ENCODE measurements at regions not wholly inside any gene's neighbourhood (a gene's known extent, or its start where the extent isn't known, plus 50 kb on each side); places are given as distances from the start of the nearest gene placed in this dataset.

- H3K27ac Mint-ChIP-seq: no peak overlapping the region
- H3K27me3 Mint-ChIP-seq: no peaks in the 10 kb centered on the region
- no peaks in the 10 kb centered on the region for H3K4me1 ChIP-seq (ENCODE audit: insufficient read depth, low read length)
- no peak overlapping the region for H3K27ac ChIP-seq (ENCODE audit: low read depth, low read length)
- CTCF ChIA-PET (ENCODE audit: partially characterized antibody): no interaction called here
- peaks cover 0 to 40% (median 23%) of the 10 kb centered on the region in 8 donors for H3K9me3 Mint-ChIP-seq
- peaks cover 0 to 4% of the 10 kb centered on the region in 2 donors for H3K9me3 ChIP-seq (ENCODE audit: control insufficient read depth in 1 of 2, low read length in 2 of 2)
- no peak for DNase-seq
- H3K4me3 Mint-ChIP-seq: no peak overlapping the region
- H3K27me3 ChIP-seq (ENCODE audit: insufficient read depth, low read length): no peaks in the 10 kb centered on the region
- H3K36me3 Mint-ChIP-seq: no peaks in the 10 kb centered on the region
- intact Hi-C loops (cut with micrococcal nuclease): no loop called here
- H3K4me1 Mint-ChIP-seq: no peaks in the 10 kb centered on the region
- POLR2A ChIA-PET (ENCODE audit: partially characterized antibody): no interaction called here
- no peaks in the 10 kb centered on the region for H3K36me3 ChIP-seq (ENCODE audit: insufficient read depth, low read length)
- H3K4me3 ChIP-seq (ENCODE audit: low read length in 2 of 2): no peak overlapping the region
Measured at GRCh38 chr18:75945265-75945933, 517.9 kb upstream of the SMIM21 start.

- Mint-ChIP-seq H3K36me3 (no peaks in the 10 kb centered on the region), H3K4me1 (no peaks in the 10 kb centered on the region), H3K27me3 (no peaks in the 10 kb centered on the region), H3K9me3 (peaks cover 0 to 8% (median 3%) of the 10 kb centered on the region in 8 donors), H3K27ac (no peak overlapping the region), H3K4me3 (no peak overlapping the region)
- Histone ChIP-seq H3K27ac (ENCODE audit: low read depth, low read length) (no peak overlapping the region), H3K4me1 (ENCODE audit: insufficient read depth, low read length) (no peaks in the 10 kb centered on the region), H3K27me3 (ENCODE audit: insufficient read depth, low read length) (no peaks in the 10 kb centered on the region), H3K36me3 (ENCODE audit: insufficient read depth, low read length) (no peaks in the 10 kb centered on the region), H3K4me3 (ENCODE audit: low read length in 2 of 2) (no peak overlapping the region), H3K9me3 (ENCODE audit: control insufficient read depth in 1 of 2, low read length in 2 of 2) (no peaks in the 10 kb centered on the region)
- CTCF ChIA-PET (ENCODE audit: partially characterized antibody): no interaction called here
- POLR2A ChIA-PET (ENCODE audit: partially characterized antibody): no interaction called here
- no peak for DNase-seq
- intact Hi-C loops (cut with micrococcal nuclease): no loop called here
Measured at GRCh38 chr18:75937306-75937705, 509.8 kb upstream of the SMIM21 start.

GRCh38 chr18:75936862-75937261 lies 509.4 kb upstream of the SMIM21 start:
- no peak overlapping the region for H3K27ac Mint-ChIP-seq
- CTCF ChIA-PET (ENCODE audit: partially characterized antibody): no interaction called here
- H3K4me1 Mint-ChIP-seq: no peaks in the 10 kb centered on the region
- H3K27ac ChIP-seq (ENCODE audit: low read depth, low read length): no peak overlapping the region
- peaks cover 0 to 6% (median 2%) of the 10 kb centered on the region in 8 donors for H3K9me3 Mint-ChIP-seq
- H3K36me3 ChIP-seq (ENCODE audit: insufficient read depth, low read length): no peaks in the 10 kb centered on the region
- H3K27me3 Mint-ChIP-seq: no peaks in the 10 kb centered on the region
- H3K27me3 ChIP-seq (ENCODE audit: insufficient read depth, low read length): no peaks in the 10 kb centered on the region
- no peak overlapping the region for H3K4me3 ChIP-seq (ENCODE audit: low read length in 2 of 2)
- POLR2A ChIA-PET (ENCODE audit: partially characterized antibody): no interaction called here
- no peak for DNase-seq
- H3K9me3 ChIP-seq (ENCODE audit: control insufficient read depth in 1 of 2, low read length in 2 of 2): no peaks in the 10 kb centered on the region
- intact Hi-C loops (cut with micrococcal nuclease): no loop called here
- no peaks in the 10 kb centered on the region for H3K4me1 ChIP-seq (ENCODE audit: insufficient read depth, low read length)
- no peak overlapping the region for H3K4me3 Mint-ChIP-seq
- H3K36me3 Mint-ChIP-seq: no peaks in the 10 kb centered on the region

- Mint-ChIP-seq H3K4me1 (no peaks in the 10 kb centered on the region), H3K36me3 (no peaks in the 10 kb centered on the region), H3K27me3 (no peaks in the 10 kb centered on the region), H3K4me3 (no peak overlapping the region), H3K9me3 (peaks cover 0 to 3% (median 0%) of the 10 kb centered on the region in 8 donors), H3K27ac (no peak overlapping the region)
- DNase-seq: no peak
- Histone ChIP-seq H3K36me3 (ENCODE audit: insufficient read depth, low read length) (no peaks in the 10 kb centered on the region), H3K9me3 (ENCODE audit: control insufficient read depth in 1 of 2, low read length in 2 of 2) (no peaks in the 10 kb centered on the region), H3K4me3 (ENCODE audit: low read length in 2 of 2) (no peak overlapping the region), H3K27me3 (ENCODE audit: insufficient read depth, low read length) (no peaks in the 10 kb centered on the region), H3K27ac (ENCODE audit: low read depth, low read length) (no peak overlapping the region), H3K4me1 (ENCODE audit: insufficient read depth, low read length) (no peaks in the 10 kb centered on the region)
- CTCF ChIA-PET (ENCODE audit: partially characterized antibody): no interaction called here
- POLR2A ChIA-PET (ENCODE audit: partially characterized antibody): no interaction called here
- intact Hi-C loops (cut with micrococcal nuclease): no loop called here
Measured at GRCh38 chr18:75931079-75931478, 503.6 kb upstream of the SMIM21 start.

GRCh38 chr18:75928706-75929105 lies 501.2 kb upstream of the SMIM21 start:
- intact Hi-C loops (cut with micrococcal nuclease): no loop called here
- CTCF ChIA-PET (ENCODE audit: partially characterized antibody): no interaction called here
- no peaks in the 10 kb centered on the region for H3K27me3 ChIP-seq (ENCODE audit: insufficient read depth, low read length)
- Mint-ChIP-seq H3K4me3 (no peak overlapping the region), H3K4me1 (no peaks in the 10 kb centered on the region), H3K9me3 (no peaks in the 10 kb centered on the region), H3K27ac (no peak overlapping the region), H3K36me3 (no peaks in the 10 kb centered on the region), H3K27me3 (no peaks in the 10 kb centered on the region)
- no peaks in the 10 kb centered on the region for H3K36me3 ChIP-seq (ENCODE audit: insufficient read depth, low read length)
- no peaks in the 10 kb centered on the region for H3K9me3 ChIP-seq (ENCODE audit: control insufficient read depth in 1 of 2, low read length in 2 of 2)
- H3K4me3 ChIP-seq (ENCODE audit: low read length in 2 of 2): no peak overlapping the region
- POLR2A ChIA-PET (ENCODE audit: partially characterized antibody): no interaction called here
- no peaks in the 10 kb centered on the region for H3K4me1 ChIP-seq (ENCODE audit: insufficient read depth, low read length)
- no peak overlapping the region for H3K27ac ChIP-seq (ENCODE audit: low read depth, low read length)
- no peak for DNase-seq

GRCh38 chr18:75927791-75928190 lies 500.3 kb upstream of the SMIM21 start:
- Mint-ChIP-seq H3K27me3 (peaks cover 0 to 2% of the 10 kb centered on the region in 2 donors), H3K4me1 (no peaks in the 10 kb centered on the region), H3K9me3 (no peaks in the 10 kb centered on the region), H3K4me3 (no peak overlapping the region), H3K27ac (no peak overlapping the region), H3K36me3 (no peaks in the 10 kb centered on the region)
- CTCF ChIA-PET (ENCODE audit: partially characterized antibody): no interaction called here
- Histone ChIP-seq H3K9me3 (ENCODE audit: control insufficient read depth in 1 of 2, low read length in 2 of 2) (no peaks in the 10 kb centered on the region), H3K4me1 (ENCODE audit: insufficient read depth, low read length) (no peaks in the 10 kb centered on the region), H3K36me3 (ENCODE audit: insufficient read depth, low read length) (no peaks in the 10 kb centered on the region), H3K27ac (ENCODE audit: low read depth, low read length) (no peak overlapping the region), H3K27me3 (ENCODE audit: insufficient read depth, low read length) (no peaks in the 10 kb centered on the region), H3K4me3 (ENCODE audit: low read length in 2 of 2) (no peak overlapping the region)
- POLR2A ChIA-PET (ENCODE audit: partially characterized antibody): no interaction called here
- DNase-seq: no peak
- intact Hi-C loops (cut with micrococcal nuclease): no loop called here

- no peak overlapping the region for H3K27ac ChIP-seq (ENCODE audit: low read depth, low read length)
- Mint-ChIP-seq H3K9me3 (peaks cover 0 to 2% (median 0%) of the 10 kb centered on the region in 8 donors), H3K27me3 (peaks cover 0 to 2% of the 10 kb centered on the region in 2 donors), H3K4me3 (no peak overlapping the region), H3K4me1 (no peaks in the 10 kb centered on the region), H3K27ac (no peak overlapping the region), H3K36me3 (no peaks in the 10 kb centered on the region)
- ChIA-PET POLR2A (ENCODE audit: partially characterized antibody) (no interaction called here), CTCF (ENCODE audit: partially characterized antibody) (no interaction called here)
- DNase-seq: no peak
- H3K9me3 ChIP-seq (ENCODE audit: control insufficient read depth in 1 of 2, low read length in 2 of 2): no peaks in the 10 kb centered on the region
- intact Hi-C loops (cut with micrococcal nuclease): no loop called here
- H3K27me3 ChIP-seq (ENCODE audit: insufficient read depth, low read length): no peaks in the 10 kb centered on the region
- H3K4me1 ChIP-seq (ENCODE audit: insufficient read depth, low read length): no peaks in the 10 kb centered on the region
- H3K4me3 ChIP-seq (ENCODE audit: low read length in 2 of 2): no peak overlapping the region
- H3K36me3 ChIP-seq (ENCODE audit: insufficient read depth, low read length): no peaks in the 10 kb centered on the region
Measured at GRCh38 chr18:75926811-75927210, 499.3 kb upstream of the SMIM21 start.

GRCh38 chr18:75923169-75923568 lies 495.7 kb upstream of the SMIM21 start:
- intact Hi-C loops (cut with micrococcal nuclease): no loop called here
- H3K27ac ChIP-seq (ENCODE audit: low read depth, low read length): no peak overlapping the region
- Mint-ChIP-seq H3K27ac (no peak overlapping the region), H3K4me1 (no peaks in the 10 kb centered on the region), H3K4me3 (no peak overlapping the region), H3K36me3 (no peaks in the 10 kb centered on the region), H3K27me3 (peaks cover 0 to 2% of the 10 kb centered on the region in 2 donors), H3K9me3 (peaks cover 0 to 4% (median 0%) of the 10 kb centered on the region in 8 donors)
- POLR2A ChIA-PET (ENCODE audit: partially characterized antibody): no interaction called here
- H3K36me3 ChIP-seq (ENCODE audit: insufficient read depth, low read length): no peaks in the 10 kb centered on the region
- no peaks in the 10 kb centered on the region for H3K27me3 ChIP-seq (ENCODE audit: insufficient read depth, low read length)
- no peaks in the 10 kb centered on the region for H3K4me1 ChIP-seq (ENCODE audit: insufficient read depth, low read length)
- no peak for DNase-seq
- CTCF ChIA-PET (ENCODE audit: partially characterized antibody): no interaction called here
- H3K9me3 ChIP-seq (ENCODE audit: control insufficient read depth in 1 of 2, low read length in 2 of 2): no peaks in the 10 kb centered on the region
- H3K4me3 ChIP-seq (ENCODE audit: low read length in 2 of 2): no peak overlapping the region
